Astrocyte of the spinal cord (primary cell): ENCODE measurements at regions not wholly inside any gene's neighbourhood (a gene's known extent, or its start where the extent isn't known, plus 50 kb on each side); places are given as distances from the start of the nearest gene placed in this dataset.

ENCODE experiments used
- DNase-seq: peaks from one replicate; pipeline ENCODE4 v3.0.0; 2011; ENCODE audit warnings: low read depth, low spot score
- H3K4me3 ChIP-seq: 2 replicates; pipeline ENCODE4 v1.5.1; 2011; ENCODE audit warnings: low read depth, mild to moderate bottlenecking, low read length, moderate library complexity
- CTCF ChIP-seq: IDR thresholded peaks from 2 replicates; pipeline ENCODE4 v1.5.1; 2012; ENCODE audit warnings: low read depth, mild to moderate bottlenecking, low read length, inconsistent platforms
- in situ Hi-C: cut with HindIII; loops from 2 replicates; pipeline ENCODE4 v1.10.0; 2017; ENCODE audit warnings: low sequenced_read_pairs

- no peak for TF ChIP-seq CTCF
- in situ Hi-C loops: no loop called here
- DNase-seq: no peak
- H3K4me3 ChIP-seq: no peak overlapping the region
These were observed 1064.2 kb upstream of the FAM98A start for GRCh38 chr2:34663314-34663713.

- TF ChIP-seq CTCF: no peak
- in situ Hi-C loops: no loop called here
- DNase-seq: no peak
- no peak overlapping the region for H3K4me3 ChIP-seq
These were observed 1061.6 kb upstream of the FAM98A start for GRCh38 chr2:34660741-34661140.

- no peak for TF ChIP-seq CTCF
- no peak for DNase-seq
- in situ Hi-C loops: no loop called here
- H3K4me3 ChIP-seq: no peak overlapping the region
These were observed 1057.5 kb upstream of the FAM98A start for GRCh38 chr2:34656632-34657031.

- no peak for TF ChIP-seq CTCF
- DNase-seq: peak; percentile 6
- no peak overlapping the region for H3K4me3 ChIP-seq
- in situ Hi-C loops: no loop called here
These were observed 1053.5 kb upstream of the FAM98A start for GRCh38 chr2:34652636-34653035.

GRCh38 chr2:34646901-34647300 lies 1047.8 kb upstream of the FAM98A start:
- DNase-seq: no peak
- in situ Hi-C loops: no loop called here
- TF ChIP-seq CTCF: no peak
- H3K4me3 ChIP-seq: no peak overlapping the region

GRCh38 chr2:34632327-34632726 lies 1033.2 kb upstream of the FAM98A start:
- in situ Hi-C loops: no loop called here
- no peak for TF ChIP-seq CTCF
- no peak overlapping the region for H3K4me3 ChIP-seq
- DNase-seq: no peak

- in situ Hi-C loops: no loop called here
- H3K4me3 ChIP-seq: no peak overlapping the region
- DNase-seq: no peak
- TF ChIP-seq CTCF: no peak
These were observed 1027.9 kb upstream of the FAM98A start for GRCh38 chr2:34627003-34627402.
